Body of pancreas (tissue), 4 donors: ENCODE measurements at regions not wholly inside any gene's neighbourhood (a gene's known extent, or its start where the extent isn't known, plus 50 kb on each side); places are given as distances from the start of the nearest gene placed in this dataset.

Experiments used
- POLR2A ChIP-seq, 3 donors: fragments of 450-650 bp; IDR thresholded peaks; one replicate each; pipeline ENCODE4 v1.6.1; 2016; ENCODE audit warnings: antibody characterized with exemption in 3 of 3, mild to moderate bottlenecking in 2 of 3
- TF ChIP-seq, protein P1 (sequence below), 7 experiments: fragments of 450-650 bp in 4 of 7; fragments of 200-600 bp in 3 of 7; sonication (generic) in 3 of 7; IDR thresholded peaks; one replicate each; pipeline ENCODE4 v1.5.1; 2016 to 2019; ENCODE audit warnings: antibody characterized with exemption in 7 of 7

DNA sequence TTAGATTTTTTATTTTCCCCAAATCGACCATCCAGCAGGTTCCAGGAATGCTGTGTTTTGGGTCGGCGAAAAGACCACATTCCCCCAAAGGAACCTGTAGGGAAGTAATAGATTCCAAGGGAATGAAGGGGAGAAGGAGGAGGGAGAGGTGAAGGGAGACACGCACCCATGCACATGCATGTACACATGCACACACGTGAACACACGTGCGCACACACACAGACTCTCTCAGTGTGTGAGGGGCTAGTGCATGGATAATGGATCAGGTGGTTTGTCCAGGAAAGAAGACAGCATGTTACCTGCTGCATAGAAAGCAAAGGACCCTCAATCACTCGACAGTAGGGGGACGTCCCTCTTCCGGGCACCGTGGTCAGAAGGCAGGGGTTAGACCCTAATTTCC is 52.4 kb upstream of the PDE10A start:
- TF ChIP-seq, protein P1, sequence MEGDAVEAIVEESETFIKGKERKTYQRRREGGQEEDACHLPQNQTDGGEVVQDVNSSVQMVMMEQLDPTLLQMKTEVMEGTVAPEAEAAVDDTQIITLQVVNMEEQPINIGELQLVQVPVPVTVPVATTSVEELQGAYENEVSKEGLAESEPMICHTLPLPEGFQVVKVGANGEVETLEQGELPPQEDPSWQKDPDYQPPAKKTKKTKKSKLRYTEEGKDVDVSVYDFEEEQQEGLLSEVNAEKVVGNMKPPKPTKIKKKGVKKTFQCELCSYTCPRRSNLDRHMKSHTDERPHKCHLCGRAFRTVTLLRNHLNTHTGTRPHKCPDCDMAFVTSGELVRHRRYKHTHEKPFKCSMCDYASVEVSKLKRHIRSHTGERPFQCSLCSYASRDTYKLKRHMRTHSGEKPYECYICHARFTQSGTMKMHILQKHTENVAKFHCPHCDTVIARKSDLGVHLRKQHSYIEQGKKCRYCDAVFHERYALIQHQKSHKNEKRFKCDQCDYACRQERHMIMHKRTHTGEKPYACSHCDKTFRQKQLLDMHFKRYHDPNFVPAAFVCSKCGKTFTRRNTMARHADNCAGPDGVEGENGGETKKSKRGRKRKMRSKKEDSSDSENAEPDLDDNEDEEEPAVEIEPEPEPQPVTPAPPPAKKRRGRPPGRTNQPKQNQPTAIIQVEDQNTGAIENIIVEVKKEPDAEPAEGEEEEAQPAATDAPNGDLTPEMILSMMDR (IDR thresholded peaks at IDR 0.05), result no peak
- TF ChIP-seq POLR2A (IDR thresholded peaks at IDR 0.05), result no peak
